ENCODE measurements at regions not wholly inside any gene's neighbourhood (a gene's known extent, or its start where the extent isn't known, plus 50 kb on each side); places are given as distances from the start of the nearest gene placed in this dataset.
"Not testable (repeated sequence)": the region's sequence is repeated elsewhere in the genome, so short reads cannot be mapped to it uniquely, and the experiment has no call there.

GRCh38 chr7:6933954-6934632 is 108.0 kb upstream of the CCZ1B start:
- H3K27me3 ChIP-seq: not testable (repeated sequence)

GRCh38 chr7:6934981-6935380 is 108.9 kb upstream of the CCZ1B start:
- no peak overlapping the region for H3K4me3 ChIP-seq
- no peaks in the 10 kb centered on the region for H3K9me3 ChIP-seq
- no peak for DNase-seq
- no peaks in the 10 kb centered on the region for H3K36me3 ChIP-seq
- H3K27me3 ChIP-seq: no peaks in the 10 kb centered on the region

More at GRCh38 chr7:6933954-6934632, 108.0 kb upstream of the CCZ1B start:
- H3K36me3 ChIP-seq, DNase-seq, H3K9me3 ChIP-seq, H3K4me3 ChIP-seq: not testable (repeated sequence)

GRCh38 chr7:6936626-6937025 is 110.6 kb upstream of the CCZ1B start:
- H3K4me3 ChIP-seq, H3K36me3 ChIP-seq, H3K27me3 ChIP-seq, DNase-seq, H3K9me3 ChIP-seq: not testable (repeated sequence)

- not testable (repeated sequence) for H3K9me3 ChIP-seq, H3K36me3 ChIP-seq, H3K27me3 ChIP-seq, DNase-seq, H3K4me3 ChIP-seq
Observed at GRCh38 chr7:6937746-6938145, 111.7 kb upstream of the CCZ1B start.

GRCh38 chr7:6938284-6938683 is 112.2 kb upstream of the CCZ1B start:
- not testable (repeated sequence) for H3K36me3 ChIP-seq, H3K27me3 ChIP-seq, H3K4me3 ChIP-seq, H3K9me3 ChIP-seq
- DNase-seq: peak; percentile 26

- not testable (repeated sequence) for H3K36me3 ChIP-seq, H3K27me3 ChIP-seq
Observed at GRCh38 chr7:6939126-6939525, 113.1 kb upstream of the CCZ1B start.

GRCh38 chr7:6939896-6940295 is 113.8 kb upstream of the CCZ1B start:
- H3K27me3 ChIP-seq, H3K4me3 ChIP-seq, DNase-seq, H3K9me3 ChIP-seq, H3K36me3 ChIP-seq: not testable (repeated sequence)

More at GRCh38 chr7:6939126-6939525, 113.1 kb upstream of the CCZ1B start:
- not testable (repeated sequence) for H3K9me3 ChIP-seq, H3K4me3 ChIP-seq, DNase-seq

- H3K9me3 ChIP-seq, H3K36me3 ChIP-seq, H3K27me3 ChIP-seq, H3K4me3 ChIP-seq, DNase-seq: not testable (repeated sequence)
Observed at GRCh38 chr7:6946873-6947272, 120.8 kb upstream of the CCZ1B start.

GRCh38 chr7:6950231-6950630 is 124.2 kb upstream of the CCZ1B start:
- DNase-seq: peak; percentile 10
- not testable (repeated sequence) for H3K36me3 ChIP-seq, H3K4me3 ChIP-seq, H3K9me3 ChIP-seq, H3K27me3 ChIP-seq

- H3K36me3 ChIP-seq, H3K27me3 ChIP-seq, H3K4me3 ChIP-seq, DNase-seq, H3K9me3 ChIP-seq: not testable (repeated sequence)
Observed at GRCh38 chr7:6951553-6951952, 125.5 kb upstream of the CCZ1B start.

GRCh38 chr7:6953138-6953797 is 127.2 kb upstream of the CCZ1B start:
- not testable (repeated sequence) for H3K36me3 ChIP-seq, H3K4me3 ChIP-seq, DNase-seq, H3K27me3 ChIP-seq, H3K9me3 ChIP-seq

GRCh38 chr7:6953798-6954181 is 127.7 kb upstream of the CCZ1B start:
- H3K9me3 ChIP-seq, H3K36me3 ChIP-seq, H3K27me3 ChIP-seq, H3K4me3 ChIP-seq, DNase-seq: not testable (repeated sequence)

GRCh38 chr7:6955385-6955784 is 129.3 kb upstream of the CCZ1B start:
- H3K36me3 ChIP-seq, H3K27me3 ChIP-seq, H3K4me3 ChIP-seq, DNase-seq, H3K9me3 ChIP-seq: not testable (repeated sequence)

- not testable (repeated sequence) for DNase-seq
Observed at GRCh38 chr7:6955990-6956566, 130.0 kb upstream of the CCZ1B start.

GRCh38 chr7:6958371-6958770 is 132.3 kb upstream of the CCZ1B start:
- H3K27me3 ChIP-seq, DNase-seq, H3K4me3 ChIP-seq, H3K9me3 ChIP-seq, H3K36me3 ChIP-seq: not testable (repeated sequence)

More at GRCh38 chr7:6955990-6956566, 130.0 kb upstream of the CCZ1B start:
- H3K36me3 ChIP-seq, H3K4me3 ChIP-seq, H3K9me3 ChIP-seq, H3K27me3 ChIP-seq: not testable (repeated sequence)

- not testable (repeated sequence) for DNase-seq, H3K36me3 ChIP-seq, H3K4me3 ChIP-seq, H3K9me3 ChIP-seq, H3K27me3 ChIP-seq
Observed at GRCh38 chr7:6959942-6960341, 133.9 kb upstream of the CCZ1B start.

- not testable (repeated sequence) for DNase-seq, H3K36me3 ChIP-seq, H3K27me3 ChIP-seq, H3K4me3 ChIP-seq, H3K9me3 ChIP-seq
Observed at GRCh38 chr7:6962871-6963270, 136.8 kb upstream of the CCZ1B start.

- H3K36me3 ChIP-seq, H3K27me3 ChIP-seq, H3K4me3 ChIP-seq, H3K9me3 ChIP-seq: not testable (repeated sequence)
- peak; percentile 23 for DNase-seq
Observed at GRCh38 chr7:6965051-6965450, 139.0 kb upstream of the CCZ1B start.

Measured in MG63 (cell line).